Gastroesophageal sphincter (tissue), 3 donors: ENCODE measurements at regions not wholly inside any gene's neighbourhood (a gene's known extent, or its start where the extent isn't known, plus 50 kb on each side); places are given as distances from the start of the nearest gene placed in this dataset.

Source experiments
- POLR2A ChIP-seq, 2 donors: fragments of 450-650 bp; IDR thresholded peaks; one replicate each; pipeline ENCODE4 v1.6.1; 2017; ENCODE audit warnings: antibody characterized with exemption in 2 of 2, mild to moderate bottlenecking in 2 of 2, moderate library complexity in 1 of 2
- TF ChIP-seq, protein P1 (sequence below), 4 experiments: fragments of 200-600 bp in 2 of 4; fragments of 450-650 bp in 2 of 4; sonication (generic) in 1 of 4; IDR thresholded peaks; one replicate each; pipeline ENCODE4 v1.5.1; 2017 to 2019; ENCODE audit warnings: antibody characterized with exemption in 4 of 4, mild to moderate bottlenecking in 2 of 4, moderate library complexity in 2 of 4

DNA sequence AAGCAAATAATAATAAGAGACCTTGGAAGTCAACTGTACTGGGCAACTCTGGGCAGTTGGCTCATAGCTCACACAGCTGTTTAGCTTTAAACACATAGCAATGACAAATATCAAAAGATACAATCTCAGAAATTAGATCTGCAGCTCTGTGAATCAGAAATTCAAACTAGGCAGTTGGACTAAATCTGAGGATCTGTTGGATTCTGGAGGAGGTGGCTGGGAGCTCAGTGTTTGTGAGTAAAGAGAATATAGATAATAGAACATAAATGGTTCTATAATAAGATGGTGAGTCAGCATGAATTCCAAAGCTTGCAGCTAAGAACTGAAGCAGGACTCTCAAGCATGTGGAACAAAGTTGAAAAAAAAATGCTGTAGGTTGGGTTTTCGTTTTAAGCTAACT, 1949.4 kb upstream of the SEL1L start:
- TF ChIP-seq, protein P1, sequence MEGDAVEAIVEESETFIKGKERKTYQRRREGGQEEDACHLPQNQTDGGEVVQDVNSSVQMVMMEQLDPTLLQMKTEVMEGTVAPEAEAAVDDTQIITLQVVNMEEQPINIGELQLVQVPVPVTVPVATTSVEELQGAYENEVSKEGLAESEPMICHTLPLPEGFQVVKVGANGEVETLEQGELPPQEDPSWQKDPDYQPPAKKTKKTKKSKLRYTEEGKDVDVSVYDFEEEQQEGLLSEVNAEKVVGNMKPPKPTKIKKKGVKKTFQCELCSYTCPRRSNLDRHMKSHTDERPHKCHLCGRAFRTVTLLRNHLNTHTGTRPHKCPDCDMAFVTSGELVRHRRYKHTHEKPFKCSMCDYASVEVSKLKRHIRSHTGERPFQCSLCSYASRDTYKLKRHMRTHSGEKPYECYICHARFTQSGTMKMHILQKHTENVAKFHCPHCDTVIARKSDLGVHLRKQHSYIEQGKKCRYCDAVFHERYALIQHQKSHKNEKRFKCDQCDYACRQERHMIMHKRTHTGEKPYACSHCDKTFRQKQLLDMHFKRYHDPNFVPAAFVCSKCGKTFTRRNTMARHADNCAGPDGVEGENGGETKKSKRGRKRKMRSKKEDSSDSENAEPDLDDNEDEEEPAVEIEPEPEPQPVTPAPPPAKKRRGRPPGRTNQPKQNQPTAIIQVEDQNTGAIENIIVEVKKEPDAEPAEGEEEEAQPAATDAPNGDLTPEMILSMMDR (IDR thresholded peaks at IDR 0.05) = no peak
- TF ChIP-seq POLR2A (IDR thresholded peaks at IDR 0.05) = no peak
